DND-41 (cell line): ENCODE measurements at regions not wholly inside any gene's neighbourhood (a gene's known extent, or its start where the extent isn't known, plus 50 kb on each side); places are given as distances from the start of the nearest gene placed in this dataset.

Experiments used
- ATAC-seq: fragments of 200-7000 bp; cut with Tn5 transposase; 3 replicates; pipeline ENCODE4 v1.9.1; 2021; ENCODE audit warnings: low read depth; ENCODE audit not compliant: insufficient read depth
- DNase-seq: peaks from one replicate; pipeline ENCODE4 v3.0.0-alpha.2; 2020
- H2AFZ ChIP-seq: 2 replicates; pipeline ENCODE4 v1.6.0; 2012; ENCODE audit warnings: low read depth, low read length
- H3K27ac ChIP-seq: 2 replicates; pipeline ENCODE4 v1.5.1; 2012; ENCODE audit warnings: low read length, inconsistent platforms
- H3K27me3 ChIP-seq: fragments of 200-600 bp; sonication (generic); 2 replicates; pipeline ENCODE4 v1.6.0; 2012; ENCODE audit warnings: low read length, mild to moderate bottlenecking, inconsistent platforms; ENCODE audit not compliant: insufficient read depth, poor library complexity
- H3K36me3 ChIP-seq: 2 replicates; pipeline ENCODE4 v1.5.1; 2012; ENCODE audit warnings: low read length, inconsistent platforms; ENCODE audit not compliant: insufficient read depth
- H3K4me1 ChIP-seq: 2 replicates; pipeline ENCODE4 v1.5.1; 2012; ENCODE audit warnings: mild to moderate bottlenecking, low read length; ENCODE audit not compliant: insufficient read depth
- H3K4me2 ChIP-seq: 2 replicates; pipeline ENCODE4 v1.6.0; 2012; ENCODE audit warnings: mild to moderate bottlenecking, moderate library complexity, low read length, inconsistent platforms; ENCODE audit not compliant: insufficient read depth
- H3K4me3 ChIP-seq, 2 experiments: fragments of 200-600 bp in 1 of 2; shearing (Covaris generic) in 1 of 2; 2 replicates each; pipeline ENCODE4 v1.5.1; 2012 to 2016; ENCODE audit warnings: inconsistent platforms in 2 of 2, low read length in 2 of 2, mild to moderate bottlenecking in 2 of 2, low read depth in 1 of 2, moderate library complexity in 1 of 2
- H3K79me2 ChIP-seq: 2 replicates; pipeline ENCODE4 v1.6.0; 2012; ENCODE audit warnings: low read length, inconsistent platforms; ENCODE audit not compliant: insufficient read depth
- H3K9ac ChIP-seq: 2 replicates; pipeline ENCODE4 v1.6.0; 2012; ENCODE audit warnings: low read depth, mild to moderate bottlenecking, inconsistent platforms, low read length, moderate library complexity
- H3K9me3 ChIP-seq: 2 replicates; pipeline ENCODE4 v1.5.1; 2012; ENCODE audit warnings: low read length, moderate library complexity, mild to moderate bottlenecking, inconsistent platforms; ENCODE audit not compliant: insufficient read depth, severe bottlenecking
- H4K20me1 ChIP-seq: 2 replicates; pipeline ENCODE4 v1.6.0; 2012; ENCODE audit warnings: low read length; ENCODE audit not compliant: insufficient read depth
- CTCF ChIP-seq: IDR thresholded peaks from 2 replicates; pipeline ENCODE4 v1.5.1; 2012; ENCODE audit warnings: borderline replicate concordance, low read length, moderate library complexity, mild to moderate bottlenecking; ENCODE audit not compliant: poor library complexity, severe bottlenecking; ENCODE audit errors: extremely low read depth
- EZH2 ChIP-seq: IDR thresholded peaks from 3 replicates; pipeline ENCODE4 v1.6.1; 2012; ENCODE audit warnings: borderline replicate concordance, low read depth, mild to moderate bottlenecking, moderate library complexity, low read length, inconsistent platforms; ENCODE audit not compliant: severe bottlenecking

- no peak for ATAC-seq
- Histone ChIP-seq H2AFZ (no peak overlapping the region), H3K4me3 (no peak overlapping the region)
Measured at GRCh38 chr2:195106681-195107380, 550.2 kb upstream of the SLC39A10 start.

GRCh38 chr2:195105581-195105980 is 551.4 kb upstream of the SLC39A10 start:
- H3K27ac ChIP-seq, result no peak overlapping the region
- H3K9ac ChIP-seq, result no peak overlapping the region
- no peaks in the 10 kb centered on the region for H3K79me2 ChIP-seq
- ATAC-seq (no peak), DNase-seq (no peak)
- H3K4me2 ChIP-seq, result no peak overlapping the region
- H3K36me3 ChIP-seq, result no peaks in the 10 kb centered on the region
- H3K4me1 ChIP-seq, result no peaks in the 10 kb centered on the region
- no peak overlapping the region for H2AFZ ChIP-seq
- no peaks in the 10 kb centered on the region for H4K20me1 ChIP-seq
- no peaks in the 10 kb centered on the region for H3K27me3 ChIP-seq
- TF ChIP-seq CTCF (no peak), EZH2 (no peak)
- no peaks in the 10 kb centered on the region for H3K9me3 ChIP-seq
- H3K4me3 ChIP-seq, result no peak overlapping the region

More at GRCh38 chr2:195106681-195107380, 550.2 kb upstream of the SLC39A10 start:
- H3K27ac ChIP-seq, result no peak overlapping the region
- no peaks in the 10 kb centered on the region for H4K20me1 ChIP-seq
- no peak overlapping the region for H3K4me2 ChIP-seq
- no peak for DNase-seq
- no peaks in the 10 kb centered on the region for H3K79me2 ChIP-seq
- no peaks in the 10 kb centered on the region for H3K4me1 ChIP-seq
- H3K9ac ChIP-seq, result no peak overlapping the region
- H3K36me3 ChIP-seq, result no peaks in the 10 kb centered on the region
- no peaks in the 10 kb centered on the region for H3K27me3 ChIP-seq
- TF ChIP-seq EZH2 (no peak), CTCF (no peak)
- no peaks in the 10 kb centered on the region for H3K9me3 ChIP-seq

- DNase-seq (no peak), ATAC-seq (no peak)
- no peak overlapping the region for H3K4me3 ChIP-seq
- no peak overlapping the region for H3K9ac ChIP-seq
- no peaks in the 10 kb centered on the region for H3K4me1 ChIP-seq
- no peak overlapping the region for H3K27ac ChIP-seq
- H4K20me1 ChIP-seq, result no peaks in the 10 kb centered on the region
- no peak overlapping the region for H2AFZ ChIP-seq
- no peak overlapping the region for H3K4me2 ChIP-seq
- TF ChIP-seq CTCF (no peak), EZH2 (no peak)
- no peaks in the 10 kb centered on the region for H3K9me3 ChIP-seq
- H3K27me3 ChIP-seq, result no peaks in the 10 kb centered on the region
- H3K79me2 ChIP-seq, result no peaks in the 10 kb centered on the region
- H3K36me3 ChIP-seq, result no peaks in the 10 kb centered on the region
Measured at GRCh38 chr2:195094330-195094729, 562.7 kb upstream of the SLC39A10 start.
